Retina (tissue), 1 donor: ENCODE measurements at regions not wholly inside any gene's neighbourhood (a gene's known extent, or its start where the extent isn't known, plus 50 kb on each side); places are given as distances from the start of the nearest gene placed in this dataset.

ENCODE experiments used
- DNase-seq: peaks from one replicate; pipeline ENCODE4 v3.0.0-alpha.2; 2016

DNA sequence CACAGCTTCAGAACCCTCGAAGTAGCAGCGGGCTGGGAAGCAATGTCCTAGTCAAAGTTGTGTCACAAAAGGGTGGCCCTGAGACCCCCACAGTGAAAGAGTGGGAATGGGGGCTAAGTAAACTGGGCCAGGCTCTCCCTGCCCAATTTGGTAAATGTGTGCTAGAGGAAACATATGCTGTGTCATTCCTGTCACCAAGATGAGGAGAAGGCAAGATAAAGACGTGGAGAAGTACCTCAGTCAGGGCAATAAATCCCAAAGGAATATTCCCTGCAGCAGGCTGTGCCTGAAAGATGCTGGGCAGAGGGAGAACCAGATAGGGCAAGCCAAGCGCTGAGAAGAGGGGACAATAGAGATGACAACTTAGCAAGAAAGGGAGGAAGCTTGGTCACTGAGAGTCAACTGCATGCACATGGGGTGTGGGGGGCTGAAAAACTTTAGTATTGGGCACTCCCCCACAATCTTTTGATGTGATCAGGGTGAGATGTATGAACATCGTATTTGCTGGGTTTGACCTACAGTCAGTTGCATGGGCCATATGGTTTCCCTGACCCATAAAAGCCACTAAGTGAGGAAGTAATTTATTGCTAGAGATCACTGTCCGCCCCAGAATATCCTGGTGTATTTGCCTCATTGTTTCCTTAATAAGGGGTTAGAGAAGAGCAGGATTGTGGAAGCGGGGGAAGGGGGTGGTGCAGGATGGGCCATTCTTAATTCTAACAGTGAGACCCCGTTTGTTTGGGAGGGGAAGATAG lies 49.9 kb upstream of the CXCR4 start:
- peak; percentile 40 for DNase-seq
